MCF 10A (cell line): ENCODE measurements at regions not wholly inside any gene's neighbourhood (a gene's known extent, or its start where the extent isn't known, plus 50 kb on each side); places are given as distances from the start of the nearest gene placed in this dataset.

Source experiments
- BruUV-seq: library from RNA; stranded (reverse); fragments of 400-500 nt; replicated peaks from 2 replicates; lab custom pipeline; 2021; lab: Mats Ljungman, UMichigan
- CTCF ChIA-PET: fragments of 300-600 bp; sonication (Branson Sonifier 250); formaldehyde crosslinking; extraction: SDS; loops from one replicate; lab custom pipeline; 2021; ENCODE audit warnings: antibody characterized with exemption, inconsistent platforms; lab: Yijun Ruan, JAX
- POLR2A ChIA-PET: fragments of 300-600, 350-650 bp; sonication (Branson Sonifier 250); formaldehyde crosslinking; extraction: SDS; loops from one replicate; lab custom pipeline; 2020; ENCODE audit warnings: antibody characterized with exemption, inconsistent platforms; lab: Yijun Ruan, JAX
- DNase-seq: peaks from one replicate; pipeline ENCODE4 v3.0.0-alpha.2; 2018; ENCODE audit not compliant: unreplicated experiment
- H3K27ac Mint-ChIP-seq: one replicate; pipeline ENCODE4 v1.8.0; 2022; ENCODE audit warnings: mild to moderate bottlenecking, low read depth, mixed read lengths; ENCODE audit not compliant: unreplicated experiment
- H3K27me3 Mint-ChIP-seq: one replicate; pipeline ENCODE4 v1.8.0; 2022; ENCODE audit warnings: mixed read lengths; ENCODE audit not compliant: insufficient read depth, unreplicated experiment
- H3K36me3 Mint-ChIP-seq: one replicate; pipeline ENCODE4 v1.8.0; 2022; ENCODE audit warnings: mild to moderate bottlenecking, moderate library complexity, mixed read lengths; ENCODE audit not compliant: insufficient read depth, unreplicated experiment
- H3K4me1 Mint-ChIP-seq: one replicate; pipeline ENCODE4 v1.8.0; 2022; ENCODE audit warnings: mixed read lengths; ENCODE audit not compliant: insufficient read depth, unreplicated experiment
- H3K4me3 Mint-ChIP-seq: one replicate; pipeline ENCODE4 v1.8.0; 2022; ENCODE audit warnings: mild to moderate bottlenecking, moderate library complexity, mixed read lengths; ENCODE audit not compliant: unreplicated experiment
- H3K9me3 Mint-ChIP-seq: one replicate; pipeline ENCODE4 v1.8.0; 2022; ENCODE audit warnings: mixed read lengths; ENCODE audit not compliant: unreplicated experiment
- intact Hi-C: fragments of 100-400 bp; cut with micrococcal nuclease; formaldehyde crosslinking; loops from 2 replicates; pipeline ENCODE4 v1.14.1; 2022
- TF ChIP-seq, protein P1 (sequence below): fragments of 200-600 bp; IDR thresholded peaks from one replicate; pipeline ENCODE4 v1.8.0; 2022; ENCODE audit warnings: antibody characterized with exemption, mild to moderate bottlenecking; ENCODE audit not compliant: unreplicated experiment

DNA sequence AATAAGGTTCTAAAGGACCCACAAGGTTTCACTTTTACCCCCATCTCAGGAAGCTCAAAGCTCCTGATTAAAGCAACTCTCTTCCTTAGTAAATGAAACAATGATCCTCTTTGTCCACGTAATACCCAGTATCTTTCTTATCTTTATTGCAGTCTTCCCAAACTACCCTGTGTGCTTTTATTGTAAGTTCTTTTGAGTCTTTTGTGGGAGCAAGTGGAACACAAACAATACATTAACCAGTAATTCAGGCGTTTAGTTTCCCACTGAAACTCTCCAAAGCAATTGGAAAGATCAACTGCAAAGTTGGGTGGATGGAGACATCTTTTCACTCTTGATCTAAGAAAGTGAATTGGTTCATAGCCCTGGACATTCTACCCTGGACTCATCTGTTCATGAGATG lies 240.0 kb downstream of the ZNF621 start:
- Mint-ChIP-seq H3K4me3 (no peak overlapping the region), H3K4me1 (peaks cover 6% of the 10 kb centered on the region), H3K9me3 (peaks cover 14% of the 10 kb centered on the region), H3K36me3 (no peaks in the 10 kb centered on the region), H3K27ac (no peak overlapping the region), H3K27me3 (no peaks in the 10 kb centered on the region)
- DNase-seq, result no peak
- TF ChIP-seq, protein P1, sequence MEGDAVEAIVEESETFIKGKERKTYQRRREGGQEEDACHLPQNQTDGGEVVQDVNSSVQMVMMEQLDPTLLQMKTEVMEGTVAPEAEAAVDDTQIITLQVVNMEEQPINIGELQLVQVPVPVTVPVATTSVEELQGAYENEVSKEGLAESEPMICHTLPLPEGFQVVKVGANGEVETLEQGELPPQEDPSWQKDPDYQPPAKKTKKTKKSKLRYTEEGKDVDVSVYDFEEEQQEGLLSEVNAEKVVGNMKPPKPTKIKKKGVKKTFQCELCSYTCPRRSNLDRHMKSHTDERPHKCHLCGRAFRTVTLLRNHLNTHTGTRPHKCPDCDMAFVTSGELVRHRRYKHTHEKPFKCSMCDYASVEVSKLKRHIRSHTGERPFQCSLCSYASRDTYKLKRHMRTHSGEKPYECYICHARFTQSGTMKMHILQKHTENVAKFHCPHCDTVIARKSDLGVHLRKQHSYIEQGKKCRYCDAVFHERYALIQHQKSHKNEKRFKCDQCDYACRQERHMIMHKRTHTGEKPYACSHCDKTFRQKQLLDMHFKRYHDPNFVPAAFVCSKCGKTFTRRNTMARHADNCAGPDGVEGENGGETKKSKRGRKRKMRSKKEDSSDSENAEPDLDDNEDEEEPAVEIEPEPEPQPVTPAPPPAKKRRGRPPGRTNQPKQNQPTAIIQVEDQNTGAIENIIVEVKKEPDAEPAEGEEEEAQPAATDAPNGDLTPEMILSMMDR, result no peak
- POLR2A ChIA-PET, result no interaction called here
- BruUV-seq, result no TSS peak
- intact Hi-C loops, result no loop called here
- CTCF ChIA-PET, result no interaction called here

DNA sequence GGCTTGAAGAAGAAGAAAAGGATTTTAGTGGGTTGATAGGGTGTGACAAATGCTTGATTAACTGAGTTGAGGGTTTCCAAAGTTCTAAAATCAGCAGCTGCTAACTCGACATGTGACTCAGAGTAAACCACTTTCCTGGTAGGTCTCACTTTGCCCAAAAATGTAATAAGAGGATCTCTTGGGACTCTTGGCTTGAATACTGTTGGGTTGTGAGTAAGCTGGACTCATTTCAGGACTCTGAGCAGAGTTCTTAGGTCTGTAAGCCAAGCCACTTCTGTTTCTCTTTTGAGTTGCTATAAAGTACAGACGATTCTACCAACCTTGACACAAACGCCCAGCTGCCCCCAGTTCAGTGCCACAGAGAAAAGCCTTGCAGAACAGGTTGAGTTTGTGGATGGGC lies 241.1 kb downstream of the ZNF621 start:
- Mint-ChIP-seq H3K27me3 (no peaks in the 10 kb centered on the region), H3K27ac (no peak overlapping the region), H3K36me3 (no peaks in the 10 kb centered on the region), H3K9me3 (peaks cover 12% of the 10 kb centered on the region), H3K4me1 (peaks cover 6% of the 10 kb centered on the region), H3K4me3 (no peak overlapping the region)
- TF ChIP-seq, protein P1, result no peak
- ChIA-PET CTCF (interaction anchor here (0.8 to 1.0 kb wide), 3 partner anchors 39 to 1482 kb away, joined by 3 to 4 read pairs (median 3); no protein-coding TSS in a partner anchor), POLR2A (no interaction called here)
- no peak for DNase-seq
- intact Hi-C loops, result no loop called here
- BruUV-seq, result no TSS peak

DNA sequence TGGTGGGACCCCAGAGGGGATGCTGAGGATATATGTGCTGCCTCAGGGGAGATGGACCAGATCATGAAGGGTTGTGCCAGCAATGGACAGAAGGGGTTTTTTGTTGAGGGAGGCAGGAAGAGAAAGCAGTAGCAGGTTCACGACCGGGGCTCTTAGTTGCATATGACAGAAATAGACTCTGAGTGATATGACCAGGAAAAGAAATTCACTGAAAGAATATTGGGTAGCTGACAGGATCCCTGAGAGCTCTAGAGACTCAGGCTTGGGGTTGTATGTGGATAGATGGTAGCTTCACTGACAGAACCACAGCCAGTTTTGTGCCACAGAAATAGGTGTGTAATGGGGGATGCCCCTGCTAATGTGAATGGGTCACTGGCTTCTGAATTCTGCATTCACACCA lies 241.6 kb downstream of the ZNF621 start:
- TF ChIP-seq, protein P1, result no peak
- H3K27me3 Mint-ChIP-seq, result no peaks in the 10 kb centered on the region
- H3K4me3 Mint-ChIP-seq, result no peak overlapping the region
- no peak overlapping the region for H3K27ac Mint-ChIP-seq
- intact Hi-C loops, result no loop called here
- BruUV-seq, result no TSS peak
- CTCF ChIA-PET, result interaction anchor here (0.9 kb wide), 1 partner anchor 46 kb away, joined by 3 read pairs; no protein-coding TSS in a partner anchor
- no peaks in the 10 kb centered on the region for H3K36me3 Mint-ChIP-seq
- POLR2A ChIA-PET, result no interaction called here
- H3K9me3 Mint-ChIP-seq, result peaks cover 7% of the 10 kb centered on the region
- H3K4me1 Mint-ChIP-seq, result peaks cover 6% of the 10 kb centered on the region
- no peak for DNase-seq

DNA sequence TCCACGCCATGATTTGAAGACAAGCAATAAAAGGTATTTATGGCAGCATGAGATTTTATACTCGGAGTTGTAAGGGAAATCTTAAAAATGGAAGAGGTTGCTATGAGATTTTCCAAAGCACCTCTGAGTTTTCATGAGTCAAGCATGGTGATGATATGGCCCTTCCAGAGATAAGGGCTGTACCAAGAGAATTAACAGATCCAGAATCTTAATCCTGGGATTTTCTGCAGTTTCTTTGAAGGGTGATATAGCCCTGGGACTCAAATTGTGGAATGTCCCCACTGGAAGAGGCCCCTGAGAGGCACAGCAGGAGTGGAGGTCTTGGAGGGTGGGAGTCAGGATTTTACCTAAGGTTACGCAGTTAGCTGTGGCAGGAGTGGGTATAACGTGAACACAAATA lies 243.3 kb downstream of the ZNF621 start:
- intact Hi-C loops, result no loop called here
- Mint-ChIP-seq H3K9me3 (no peaks in the 10 kb centered on the region), H3K27me3 (no peaks in the 10 kb centered on the region), H3K4me1 (peaks cover 6% of the 10 kb centered on the region), H3K36me3 (no peaks in the 10 kb centered on the region), H3K4me3 (no peak overlapping the region), H3K27ac (no peak overlapping the region)
- TF ChIP-seq, protein P1, result no peak
- no peak for DNase-seq
- CTCF ChIA-PET, result no interaction called here
- POLR2A ChIA-PET, result no interaction called here
- BruUV-seq, result no TSS peak
